Uterus (tissue), 2 donors: ENCODE measurements at regions not wholly inside any gene's neighbourhood (a gene's known extent, or its start where the extent isn't known, plus 50 kb on each side); places are given as distances from the start of the nearest gene placed in this dataset.

Experiments used
- CTCF ChIP-seq, 4 experiments: fragments of 200-600 bp in 2 of 4; fragments of 450-650 bp in 2 of 4; sonication (generic) in 2 of 4; IDR thresholded peaks; one replicate each; pipeline ENCODE4 v1.5.1; 2016 to 2019; ENCODE audit warnings: antibody characterized with exemption in 4 of 4, mild to moderate bottlenecking in 2 of 4, moderate library complexity in 1 of 4
- POLR2A ChIP-seq, 2 donors: fragments of 450-650 bp; IDR thresholded peaks; one replicate each; pipeline ENCODE4 v1.6.1; 2016; ENCODE audit warnings: antibody characterized with exemption in 2 of 2, mild to moderate bottlenecking in 1 of 2, moderate library complexity in 1 of 2

- TF ChIP-seq CTCF (IDR thresholded peaks at IDR 0.05) (no peak), POLR2A (IDR thresholded peaks at IDR 0.05) (no peak)
These were observed 111.3 kb downstream of the OLFM1 start for GRCh38 chr9:135198586-135199285.
